NCI-H2196 (cell line): ENCODE measurements at regions not wholly inside any gene's neighbourhood (a gene's known extent, or its start where the extent isn't known, plus 50 kb on each side); places are given as distances from the start of the nearest gene placed in this dataset.
"Not testable (repeated sequence)": the region's sequence is repeated elsewhere in the genome, so short reads cannot be mapped to it uniquely, and the experiment has no call there.

ENCODE experiments used
- DNase-seq: peaks from one replicate; lab custom pipeline; 2025; ENCODE audit not compliant: unreplicated experiment; lab: John Stamatoyannopoulos, UW

- DNase-seq: no peak
Observed at GRCh38 chr6:8645212-8645611, 209.9 kb upstream of the SLC35B3 start.

- no peak for DNase-seq
Observed at GRCh38 chr6:8644306-8644705, 209.0 kb upstream of the SLC35B3 start.

- DNase-seq: no peak
Observed at GRCh38 chr6:8642854-8643253, 207.5 kb upstream of the SLC35B3 start.

GRCh38 chr6:8642131-8642530 lies 206.8 kb upstream of the SLC35B3 start:
- no peak for DNase-seq

- DNase-seq: no peak
Observed at GRCh38 chr6:8639928-8640649, 204.7 kb upstream of the SLC35B3 start.

- DNase-seq: no peak
Observed at GRCh38 chr6:8637896-8638597, 202.7 kb upstream of the SLC35B3 start.

GRCh38 chr6:8633762-8634161 lies 198.4 kb upstream of the SLC35B3 start:
- DNase-seq: no peak

- DNase-seq: no peak
Observed at GRCh38 chr6:8628736-8629135, 193.4 kb upstream of the SLC35B3 start.

- DNase-seq: no peak
Observed at GRCh38 chr6:8628063-8628462, 192.7 kb upstream of the SLC35B3 start.

GRCh38 chr6:8627085-8627861 lies 191.9 kb upstream of the SLC35B3 start:
- DNase-seq: no peak

GRCh38 chr6:8624665-8625064 lies 189.3 kb upstream of the SLC35B3 start:
- no peak for DNase-seq

- no peak for DNase-seq
Observed at GRCh38 chr6:8623441-8623840, 188.1 kb upstream of the SLC35B3 start.

- no peak for DNase-seq
Observed at GRCh38 chr6:8619853-8620252, 184.5 kb upstream of the SLC35B3 start.

- DNase-seq: not testable (repeated sequence)
Observed at GRCh38 chr6:8619408-8619807, 184.1 kb upstream of the SLC35B3 start.

GRCh38 chr6:8608737-8609136 lies 173.4 kb upstream of the SLC35B3 start:
- DNase-seq: no peak

GRCh38 chr6:8589941-8590729 lies 154.8 kb upstream of the SLC35B3 start:
- DNase-seq: peak; percentile 27

GRCh38 chr6:8588176-8588575 lies 152.8 kb upstream of the SLC35B3 start:
- DNase-seq: no peak

GRCh38 chr6:8583291-8583690 lies 147.9 kb upstream of the SLC35B3 start:
- DNase-seq: no peak

GRCh38 chr6:8579372-8579771 lies 144.0 kb upstream of the SLC35B3 start:
- no peak for DNase-seq

- no peak for DNase-seq
Observed at GRCh38 chr6:8578006-8578405, 142.7 kb upstream of the SLC35B3 start.
